Panc1 (cell line): ENCODE measurements at regions not wholly inside any gene's neighbourhood (a gene's known extent, or its start where the extent isn't known, plus 50 kb on each side); places are given as distances from the start of the nearest gene placed in this dataset.

Source experiments
- ATAC-seq: fragments of 200-7000 bp; cut with Tn5 transposase; 2 replicates; pipeline ENCODE4 v1.9.1; 2020; ENCODE audit warnings: mild to moderate bottlenecking, moderate library complexity
- BruUV-seq: library from RNA; stranded (reverse); fragments of 400-500 nt; replicated peaks from 2 replicates; lab custom pipeline; 2021; lab: Mats Ljungman, UMichigan
- CTCF ChIA-PET: fragments of 300-600 bp; sonication (Branson Sonifier 250); formaldehyde crosslinking; loops from one replicate; lab custom pipeline; 2022; ENCODE audit warnings: antibody characterized with exemption; lab: Charles Lee
- POLR2A ChIA-PET: fragments of 300-600 bp; sonication (Branson Sonifier 250); formaldehyde crosslinking; loops from one replicate; lab custom pipeline; 2022; ENCODE audit warnings: antibody characterized with exemption; lab: Charles Lee
- DNase-seq: peaks from one replicate; pipeline ENCODE4 v3.0.0-alpha.2; 2010; ENCODE audit warnings: low read depth, low spot score
- H3K27ac ChIP-seq: 2 replicates; pipeline ENCODE4 v1.5.1; 2011; ENCODE audit warnings: mild to moderate bottlenecking, low read length, inconsistent platforms
- H3K27me3 ChIP-seq: fragments of 200-500 bp; sonication (Bioruptor generic); 2 replicates; pipeline ENCODE4 v1.6.0; 2014; ENCODE audit warnings: low read length, inconsistent platforms; ENCODE audit not compliant: control insufficient read depth, insufficient read depth
- H3K36me3 ChIP-seq: fragments of 200-500 bp; sonication (Bioruptor generic); 2 replicates; pipeline ENCODE4 v1.5.1; 2014; ENCODE audit warnings: inconsistent platforms, mild to moderate bottlenecking, low read length, moderate library complexity; ENCODE audit not compliant: control insufficient read depth, insufficient read depth
- H3K4me1 ChIP-seq: 2 replicates; pipeline ENCODE4 v1.5.1; 2011; ENCODE audit warnings: inconsistent platforms, mild to moderate bottlenecking, low read length, moderate library complexity; ENCODE audit not compliant: control insufficient read depth, insufficient read depth
- H3K4me3 ChIP-seq, 2 experiments: 2 replicates each; pipeline ENCODE4 v1.5.1; 2011 to 2012; ENCODE audit warnings: low read depth in 2 of 2, low read length in 2 of 2, mild to moderate bottlenecking in 2 of 2, inconsistent platforms in 1 of 2, moderate library complexity in 1 of 2
- H3K9me3 ChIP-seq: fragments of 200-500 bp; sonication (Bioruptor generic); 2 replicates; pipeline ENCODE4 v1.5.1; 2014; ENCODE audit warnings: low read depth, mild to moderate bottlenecking, inconsistent platforms, low read length, moderate library complexity; ENCODE audit not compliant: control insufficient read depth, insufficient read depth
- CTCF ChIP-seq: fragments of 450-650 bp; IDR thresholded peaks from 2 replicates; pipeline ENCODE4 v1.5.1; 2017; ENCODE audit warnings: mild to moderate bottlenecking
- POLR2AphosphoS5 ChIP-seq: IDR thresholded peaks from 2 replicates; pipeline ENCODE4 v1.6.1; 2012; ENCODE audit warnings: mild to moderate bottlenecking, low read depth, low read length, moderate library complexity
- SIN3A ChIP-seq: IDR thresholded peaks from 2 replicates; pipeline ENCODE4 v1.6.1; 2012; ENCODE audit warnings: low read depth, mild to moderate bottlenecking, low read length, moderate library complexity, borderline replicate concordance; ENCODE audit not compliant: insufficient read depth
- TCF7L2 ChIP-seq: IDR thresholded peaks from 2 replicates; pipeline ENCODE4 v1.6.1; 2011; ENCODE audit warnings: mild to moderate bottlenecking, low read depth, low read length, inconsistent platforms
- in situ Hi-C: cut with HindIII; loops from 2 replicates; pipeline ENCODE4 v1.10.0; 2016; ENCODE audit warnings: low sequenced_read_pairs, low pct_unique_long_range_greater_than_20kb
- intact Hi-C: fragments of 100-400 bp; cut with micrococcal nuclease; formaldehyde crosslinking; loops from one replicate; pipeline ENCODE4 v1.10.0; 2022; ENCODE audit not compliant: unreplicated experiment
- TF ChIP-seq, protein P1 (sequence below), 2 experiments: IDR thresholded peaks; 2 replicates each; pipeline ENCODE4 v1.6.1; 2011 to 2012; ENCODE audit warnings: low read depth in 2 of 2, control low read depth in 1 of 2, low read length in 1 of 2, mild to moderate bottlenecking in 1 of 2, moderate library complexity in 1 of 2; ENCODE audit not compliant: insufficient read depth in 1 of 2

DNA sequence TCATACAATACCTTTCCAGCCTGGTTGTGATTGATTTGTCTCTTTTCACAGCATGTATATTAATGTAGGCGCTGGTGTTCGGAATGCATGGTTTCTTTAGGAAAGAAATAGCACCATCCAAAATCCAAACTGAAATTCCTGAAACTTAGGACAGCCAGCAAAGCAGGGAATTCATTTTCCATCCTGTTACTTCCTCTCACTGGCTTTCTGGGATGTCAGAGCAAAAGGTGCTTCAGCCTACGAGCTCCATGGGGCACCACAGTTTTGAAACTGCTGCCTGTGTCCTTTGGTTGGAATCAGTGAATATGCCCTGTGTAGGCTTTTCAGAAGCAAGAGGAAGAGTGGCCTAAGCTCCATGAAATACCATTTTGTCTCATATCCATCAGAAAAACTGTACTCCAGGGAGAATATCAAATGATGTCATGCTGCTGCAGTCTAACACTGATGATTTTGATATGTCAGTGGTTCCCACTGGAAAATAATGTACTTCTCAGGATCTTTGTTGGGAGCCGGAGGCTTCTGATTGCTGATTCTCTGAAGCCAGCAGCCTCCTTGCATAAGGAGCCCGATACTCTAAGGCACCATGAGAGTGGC is 117.8 kb upstream of the SERP2 start:
- CTCF ChIA-PET = no interaction called here
- POLR2A ChIA-PET = no interaction called here
- ATAC-seq = no peak
- in situ Hi-C loops (no loop called here), intact Hi-C loops (no loop called here)
- Histone ChIP-seq H3K4me3 (no peak overlapping the region), H3K36me3 (no peaks in the 10 kb centered on the region), H3K27ac (no peak overlapping the region), H3K27me3 (no peaks in the 10 kb centered on the region), H3K9me3 (no peaks in the 10 kb centered on the region), H3K4me1 (no peaks in the 10 kb centered on the region)
- no peak for DNase-seq
- no TSS peak for BruUV-seq
- TF ChIP-seq POLR2AphosphoS5 = no peak
- no peak for TF ChIP-seq TCF7L2
- TF ChIP-seq SIN3A = no peak
- TF ChIP-seq CTCF = no peak
- TF ChIP-seq, protein P1, sequence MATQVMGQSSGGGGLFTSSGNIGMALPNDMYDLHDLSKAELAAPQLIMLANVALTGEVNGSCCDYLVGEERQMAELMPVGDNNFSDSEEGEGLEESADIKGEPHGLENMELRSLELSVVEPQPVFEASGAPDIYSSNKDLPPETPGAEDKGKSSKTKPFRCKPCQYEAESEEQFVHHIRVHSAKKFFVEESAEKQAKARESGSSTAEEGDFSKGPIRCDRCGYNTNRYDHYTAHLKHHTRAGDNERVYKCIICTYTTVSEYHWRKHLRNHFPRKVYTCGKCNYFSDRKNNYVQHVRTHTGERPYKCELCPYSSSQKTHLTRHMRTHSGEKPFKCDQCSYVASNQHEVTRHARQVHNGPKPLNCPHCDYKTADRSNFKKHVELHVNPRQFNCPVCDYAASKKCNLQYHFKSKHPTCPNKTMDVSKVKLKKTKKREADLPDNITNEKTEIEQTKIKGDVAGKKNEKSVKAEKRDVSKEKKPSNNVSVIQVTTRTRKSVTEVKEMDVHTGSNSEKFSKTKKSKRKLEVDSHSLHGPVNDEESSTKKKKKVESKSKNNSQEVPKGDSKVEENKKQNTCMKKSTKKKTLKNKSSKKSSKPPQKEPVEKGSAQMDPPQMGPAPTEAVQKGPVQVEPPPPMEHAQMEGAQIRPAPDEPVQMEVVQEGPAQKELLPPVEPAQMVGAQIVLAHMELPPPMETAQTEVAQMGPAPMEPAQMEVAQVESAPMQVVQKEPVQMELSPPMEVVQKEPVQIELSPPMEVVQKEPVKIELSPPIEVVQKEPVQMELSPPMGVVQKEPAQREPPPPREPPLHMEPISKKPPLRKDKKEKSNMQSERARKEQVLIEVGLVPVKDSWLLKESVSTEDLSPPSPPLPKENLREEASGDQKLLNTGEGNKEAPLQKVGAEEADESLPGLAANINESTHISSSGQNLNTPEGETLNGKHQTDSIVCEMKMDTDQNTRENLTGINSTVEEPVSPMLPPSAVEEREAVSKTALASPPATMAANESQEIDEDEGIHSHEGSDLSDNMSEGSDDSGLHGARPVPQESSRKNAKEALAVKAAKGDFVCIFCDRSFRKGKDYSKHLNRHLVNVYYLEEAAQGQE (IDR thresholded peaks at IDR 0.05; ENCODE audit: insufficient read depth in 1 of 2, low read depth in 2 of 2, low read length in 1 of 2) = no peak

DNA sequence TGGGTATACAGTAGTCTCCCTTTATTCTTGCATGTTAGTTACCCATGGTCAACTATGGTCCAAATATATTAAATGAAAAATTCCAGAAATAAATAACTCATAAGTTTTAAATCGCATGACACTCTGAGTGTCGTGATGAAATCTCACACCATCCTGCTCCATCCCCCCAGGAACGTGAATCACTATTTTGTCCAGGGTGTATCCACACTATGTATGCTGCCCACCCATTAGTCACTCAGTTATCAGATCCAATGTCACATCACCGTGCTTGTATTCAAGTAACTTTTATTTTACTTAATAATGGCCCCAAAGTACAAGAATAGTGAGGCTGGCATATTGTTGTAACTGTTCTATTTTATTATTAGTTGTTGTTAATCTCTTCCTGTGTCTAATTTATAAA is 115.8 kb upstream of the SERP2 start:
- Histone ChIP-seq H3K27ac (no peak overlapping the region), H3K9me3 (no peaks in the 10 kb centered on the region), H3K27me3 (no peaks in the 10 kb centered on the region), H3K4me3 (no peak overlapping the region), H3K36me3 (no peaks in the 10 kb centered on the region), H3K4me1 (no peaks in the 10 kb centered on the region)
- BruUV-seq = no TSS peak
- intact Hi-C loops (no loop called here), in situ Hi-C loops (no loop called here)
- ATAC-seq (no peak), DNase-seq (no peak)
- ChIA-PET POLR2A (no interaction called here), CTCF (no interaction called here)
- no peak for TF ChIP-seq TCF7L2

DNA sequence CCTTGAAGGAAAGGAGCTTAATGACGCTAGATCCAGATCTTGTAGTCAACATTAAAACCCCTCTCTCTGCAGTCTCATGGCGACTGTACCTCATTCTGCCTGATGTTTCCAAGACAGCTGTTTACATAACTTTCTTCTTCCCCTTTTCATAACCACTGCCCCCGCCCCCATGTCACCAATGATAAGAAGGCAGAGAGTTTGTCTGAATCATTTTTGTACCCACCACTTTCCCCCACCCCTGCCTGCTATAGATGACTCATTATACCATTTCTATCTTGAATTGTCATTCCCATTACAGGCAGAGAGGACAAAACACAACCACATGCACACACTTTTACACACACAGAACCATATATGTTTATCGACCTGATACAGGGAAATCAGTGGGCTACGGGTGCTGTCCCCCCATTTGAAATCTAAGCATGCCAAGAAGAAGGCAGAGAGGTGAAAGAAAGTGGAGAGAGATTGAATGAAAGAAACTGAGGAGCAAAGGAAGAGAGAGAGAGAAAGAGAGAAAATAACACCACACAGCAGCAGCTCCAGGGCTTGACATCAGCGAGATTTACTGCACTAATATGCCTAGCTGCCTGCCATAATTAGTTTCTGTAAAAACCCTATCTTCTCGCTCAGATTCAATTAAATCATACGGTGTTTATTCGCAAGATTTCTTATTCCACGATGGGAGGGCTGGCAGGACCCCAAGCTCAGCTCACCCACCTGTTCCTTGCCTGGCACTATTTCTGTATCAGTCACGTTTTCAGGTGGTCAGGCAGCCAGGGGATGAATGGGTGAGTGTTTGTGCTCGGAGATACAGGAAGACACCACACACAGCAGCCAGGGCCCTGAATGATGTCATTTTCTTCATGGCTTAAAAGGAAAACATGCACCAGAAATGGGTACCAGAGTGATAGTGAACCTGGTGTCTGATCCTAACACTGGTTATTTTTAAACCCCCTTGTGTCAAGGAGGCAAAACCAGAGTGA is 114.3 kb upstream of the SERP2 start:
- Histone ChIP-seq H3K36me3 (no peaks in the 10 kb centered on the region), H3K27ac (no peak overlapping the region), H3K4me3 (no peak overlapping the region), H3K27me3 (no peaks in the 10 kb centered on the region), H3K9me3 (no peaks in the 10 kb centered on the region), H3K4me1 (no peaks in the 10 kb centered on the region)
- ATAC-seq (no peak), DNase-seq (no peak)
- ChIA-PET POLR2A (no interaction called here), CTCF (no interaction called here)
- no peak for TF ChIP-seq SIN3A
- TF ChIP-seq TCF7L2 = no peak
- TF ChIP-seq, protein P1 (IDR thresholded peaks at IDR 0.05; ENCODE audit: insufficient read depth in 1 of 2, low read depth in 2 of 2, low read length in 1 of 2) = no peak
- no peak for TF ChIP-seq CTCF
- no peak for TF ChIP-seq POLR2AphosphoS5
- intact Hi-C loops (no loop called here), in situ Hi-C loops (no loop called here)
- BruUV-seq = no TSS peak
